SU-DHL-6 (cell line): ENCODE measurements at regions not wholly inside any gene's neighbourhood (a gene's known extent, or its start where the extent isn't known, plus 50 kb on each side); places are given as distances from the start of the nearest gene placed in this dataset.

Source experiments
- H2AFZ ChIP-seq: fragments of 200-600 bp; sonication (generic); 2 replicates; pipeline ENCODE4 v1.6.1; 2014; ENCODE audit warnings: low read depth, mild to moderate bottlenecking, moderate library complexity, mixed read lengths, antibody characterized with exemption, low read length; ENCODE audit not compliant: severe bottlenecking
- H3F3A ChIP-seq: fragments of 200-600 bp; shearing (Covaris generic); 2 replicates; pipeline ENCODE4 v1.6.0; 2016; ENCODE audit warnings: antibody characterized with exemption, mild to moderate bottlenecking; ENCODE audit not compliant: insufficient read depth
- H3K27ac ChIP-seq: fragments of 200-600 bp; sonication (generic); 2 replicates; pipeline ENCODE4 v1.5.1; 2016; ENCODE audit warnings: low read depth, mild to moderate bottlenecking, low read length, moderate library complexity, mixed read lengths
- H3K27me3 ChIP-seq: fragments of 200-600 bp; sonication (generic), shearing (Covaris generic); 2 replicates; pipeline ENCODE4 v1.6.0; 2014; ENCODE audit warnings: mild to moderate bottlenecking, low read length
- H3K36me3 ChIP-seq: fragments of 200-600 bp; sonication (generic); 2 replicates; pipeline ENCODE4 v1.6.1; 2014; ENCODE audit warnings: mild to moderate bottlenecking, low read length, mixed read lengths
- H3K4me2 ChIP-seq: fragments of 300-600, 200-600 bp; shearing (Covaris generic), sonication (generic); 2 replicates; pipeline ENCODE4 v1.6.0; 2014; ENCODE audit warnings: low read length, low read depth, mild to moderate bottlenecking; ENCODE audit not compliant: poor library complexity, severe bottlenecking
- H3K4me3 ChIP-seq: fragments of 200-600 bp; sonication (generic); 2 replicates; pipeline ENCODE4 v1.5.1; 2014; ENCODE audit warnings: antibody characterized with exemption, low read length, mild to moderate bottlenecking, mixed read lengths; ENCODE audit not compliant: insufficient read depth, poor library complexity, severe bottlenecking
- H3K79me2 ChIP-seq: fragments of 200-600 bp; sonication (generic); 2 replicates; pipeline ENCODE4 v1.6.1; 2014; ENCODE audit warnings: mild to moderate bottlenecking, low read length, moderate library complexity; ENCODE audit not compliant: insufficient read depth
- H3K9ac ChIP-seq: fragments of 200-600 bp; sonication (generic); 2 replicates; pipeline ENCODE4 v1.7.0; 2014; ENCODE audit warnings: mild to moderate bottlenecking, low read length
- H3K9me2 ChIP-seq: fragments of 200-600 bp; sonication (generic); replicated peaks from 2 replicates; pipeline ENCODE4 v1.6.1; 2014; ENCODE audit warnings: low read length; ENCODE audit not compliant: insufficient read depth
- H3K9me3 ChIP-seq: fragments of 200-600 bp; sonication (generic); 2 replicates; pipeline ENCODE4 v1.6.1; 2014; ENCODE audit warnings: low read length, mixed read lengths; ENCODE audit not compliant: insufficient read depth
- H4K20me1 ChIP-seq: fragments of 200-600 bp; sonication (generic); 2 replicates; pipeline ENCODE4 v1.6.1; 2014; ENCODE audit warnings: low read depth, mild to moderate bottlenecking, antibody characterized with exemption, low read length, moderate library complexity, mixed read lengths
- EZH2phosphoT487 ChIP-seq: fragments of 200-600 bp; sonication (generic), shearing (Covaris generic); conservative IDR thresholded peaks from 2 replicates; pipeline ENCODE4 v1.6.1; 2018; ENCODE audit warnings: mild to moderate bottlenecking, antibody characterized with exemption, low read length, moderate library complexity, mixed read lengths
- TF ChIP-seq, protein P1 (sequence below): fragments of 200-600 bp; sonication (generic); IDR thresholded peaks from one replicate; pipeline ENCODE4 v1.5.1; 2017; ENCODE audit warnings: antibody characterized with exemption, mild to moderate bottlenecking, low read length, moderate library complexity; ENCODE audit not compliant: insufficient read depth, poor library complexity, severe bottlenecking

DNA sequence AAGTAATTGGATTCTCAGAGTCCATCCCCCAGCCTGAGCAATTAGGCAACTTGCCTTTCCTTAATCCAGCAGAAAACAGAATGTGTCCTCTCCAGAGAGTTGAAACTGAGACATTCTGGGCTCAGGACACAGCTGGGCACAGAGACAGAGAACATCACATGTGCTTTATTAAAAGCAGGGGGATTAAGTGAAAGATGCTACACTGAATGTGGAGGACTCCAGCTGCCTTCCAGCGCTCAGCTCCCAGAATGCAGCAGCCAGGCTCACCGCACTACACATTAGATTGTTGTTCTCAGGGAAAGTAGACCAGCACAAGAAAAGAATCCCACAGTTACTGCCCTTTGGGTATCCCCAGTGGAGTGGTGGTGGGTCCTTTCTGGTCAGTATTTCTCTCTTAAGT, 141.6 kb upstream of the IL12B start:
- Histone ChIP-seq H3K27ac (no peak overlapping the region), H3K9me3 (no peaks in the 10 kb centered on the region), H3K4me2 (no peak overlapping the region), H3K4me3 (no peak overlapping the region), H3K27me3 (no peaks in the 10 kb centered on the region), H3K79me2 (no peaks in the 10 kb centered on the region), H3K36me3 (no peaks in the 10 kb centered on the region), H4K20me1 (no peaks in the 10 kb centered on the region), H3K9ac (no peak overlapping the region), H3K9me2 (no peaks in the 10 kb centered on the region), H3F3A (no peaks in the 10 kb centered on the region), H2AFZ (no peak overlapping the region)
- TF ChIP-seq, protein P1, sequence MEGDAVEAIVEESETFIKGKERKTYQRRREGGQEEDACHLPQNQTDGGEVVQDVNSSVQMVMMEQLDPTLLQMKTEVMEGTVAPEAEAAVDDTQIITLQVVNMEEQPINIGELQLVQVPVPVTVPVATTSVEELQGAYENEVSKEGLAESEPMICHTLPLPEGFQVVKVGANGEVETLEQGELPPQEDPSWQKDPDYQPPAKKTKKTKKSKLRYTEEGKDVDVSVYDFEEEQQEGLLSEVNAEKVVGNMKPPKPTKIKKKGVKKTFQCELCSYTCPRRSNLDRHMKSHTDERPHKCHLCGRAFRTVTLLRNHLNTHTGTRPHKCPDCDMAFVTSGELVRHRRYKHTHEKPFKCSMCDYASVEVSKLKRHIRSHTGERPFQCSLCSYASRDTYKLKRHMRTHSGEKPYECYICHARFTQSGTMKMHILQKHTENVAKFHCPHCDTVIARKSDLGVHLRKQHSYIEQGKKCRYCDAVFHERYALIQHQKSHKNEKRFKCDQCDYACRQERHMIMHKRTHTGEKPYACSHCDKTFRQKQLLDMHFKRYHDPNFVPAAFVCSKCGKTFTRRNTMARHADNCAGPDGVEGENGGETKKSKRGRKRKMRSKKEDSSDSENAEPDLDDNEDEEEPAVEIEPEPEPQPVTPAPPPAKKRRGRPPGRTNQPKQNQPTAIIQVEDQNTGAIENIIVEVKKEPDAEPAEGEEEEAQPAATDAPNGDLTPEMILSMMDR: no peak
- TF ChIP-seq EZH2phosphoT487: no peak

DNA sequence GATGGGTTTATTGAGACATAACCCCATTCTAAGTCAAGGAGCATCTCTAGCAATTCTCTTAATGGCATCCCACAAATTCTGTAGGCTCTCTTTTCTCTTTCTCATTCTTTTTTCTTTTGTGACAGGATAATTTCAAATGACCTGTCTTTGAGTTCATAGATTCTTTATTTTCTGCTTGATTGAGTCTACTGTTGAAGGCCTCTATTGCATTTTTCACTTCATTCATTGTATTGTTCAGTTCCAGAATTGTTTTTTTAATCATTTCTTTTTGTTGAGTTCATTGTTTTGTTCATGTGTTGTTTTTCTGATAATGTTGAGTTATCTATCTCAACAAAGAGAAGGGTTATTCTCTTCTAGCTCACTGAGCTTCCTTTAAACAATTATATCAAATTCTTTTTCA, 144.7 kb upstream of the IL12B start:
- Histone ChIP-seq H3K79me2 (no peaks in the 10 kb centered on the region), H3K27ac (no peak overlapping the region), H3K4me2 (no peak overlapping the region), H3F3A (no peaks in the 10 kb centered on the region), H3K9me3 (no peaks in the 10 kb centered on the region), H3K9ac (no peak overlapping the region), H3K9me2 (no peaks in the 10 kb centered on the region), H3K4me3 (no peak overlapping the region), H2AFZ (no peak overlapping the region), H3K36me3 (no peaks in the 10 kb centered on the region), H3K27me3 (no peaks in the 10 kb centered on the region), H4K20me1 (no peaks in the 10 kb centered on the region)
- TF ChIP-seq EZH2phosphoT487: no peak
- TF ChIP-seq, protein P1: no peak

DNA sequence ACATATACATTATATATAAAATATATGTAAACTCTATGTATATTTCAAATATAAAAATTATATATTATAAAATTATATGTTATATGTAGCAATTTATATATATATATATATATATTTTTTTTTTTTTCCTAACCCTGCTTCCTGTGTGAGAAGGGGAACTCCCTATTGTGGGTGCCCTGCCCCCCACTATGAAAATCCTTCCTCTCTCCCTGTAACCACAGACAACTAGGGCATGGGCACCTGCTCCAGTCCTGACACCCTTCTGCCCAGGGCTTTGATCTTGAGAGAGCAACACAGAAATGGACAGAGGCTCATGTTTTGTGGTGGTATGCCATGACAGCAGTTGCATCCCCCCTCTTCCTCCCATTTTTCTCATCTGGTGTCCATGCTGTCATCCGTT, 148.7 kb upstream of the IL12B start:
- Histone ChIP-seq H3K79me2 (no peaks in the 10 kb centered on the region), H3K36me3 (no peaks in the 10 kb centered on the region), H2AFZ (no peak overlapping the region), H3K9me2 (no peaks in the 10 kb centered on the region), H3F3A (no peaks in the 10 kb centered on the region), H3K4me3 (no peak overlapping the region), H3K27ac (no peak overlapping the region), H3K4me2 (no peak overlapping the region), H4K20me1 (no peaks in the 10 kb centered on the region), H3K9ac (no peak overlapping the region), H3K27me3 (no peaks in the 10 kb centered on the region), H3K9me3 (no peaks in the 10 kb centered on the region)
- TF ChIP-seq EZH2phosphoT487: no peak
- TF ChIP-seq, protein P1: no peak

DNA sequence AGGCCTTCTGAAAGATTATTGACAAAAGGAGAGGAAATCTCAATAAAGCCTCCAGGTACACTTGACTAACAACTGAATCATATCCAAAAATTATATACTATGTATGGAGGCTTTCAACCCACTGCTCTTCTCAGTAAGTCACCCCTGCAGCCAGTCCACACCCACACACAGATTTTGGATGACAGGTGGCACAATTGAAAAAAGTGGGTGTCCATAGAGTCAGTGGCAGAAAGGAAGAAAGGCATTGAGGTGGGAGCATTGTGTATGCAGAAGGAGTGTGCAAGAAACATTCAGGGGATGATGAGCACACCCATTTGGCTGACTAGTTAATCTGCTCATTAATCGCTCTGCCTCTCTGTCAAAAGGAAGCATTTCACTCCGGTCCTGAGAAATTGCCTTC, 150.6 kb upstream of the IL12B start:
- H3K9ac ChIP-seq: no peak overlapping the region
- no peak for TF ChIP-seq EZH2phosphoT487
- TF ChIP-seq, protein P1: no peak
- H4K20me1 ChIP-seq: no peaks in the 10 kb centered on the region
- no peaks in the 10 kb centered on the region for H3K9me2 ChIP-seq
- no peaks in the 10 kb centered on the region for H3K79me2 ChIP-seq
- H3K27me3 ChIP-seq: no peaks in the 10 kb centered on the region
- H3K4me2 ChIP-seq: no peak overlapping the region
- no peak overlapping the region for H3K27ac ChIP-seq
- H3K9me3 ChIP-seq: no peaks in the 10 kb centered on the region
- no peak overlapping the region for H2AFZ ChIP-seq
- no peaks in the 10 kb centered on the region for H3F3A ChIP-seq
- H3K36me3 ChIP-seq: no peaks in the 10 kb centered on the region
- no peak overlapping the region for H3K4me3 ChIP-seq
